Cerebellar nuclear complex (tissue), 1 donor: ENCODE measurements at regions not wholly inside any gene's neighbourhood (a gene's known extent, or its start where the extent isn't known, plus 50 kb on each side); places are given as distances from the start of the nearest gene placed in this dataset.
"Not testable (repeated sequence)": the region's sequence is repeated elsewhere in the genome, so short reads cannot be mapped to it uniquely, and the experiment has no call there.

ENCODE experiments used
- DNase-seq, 2 experiments: peaks; one replicate each; lab custom pipeline; 2025; lab: John Stamatoyannopoulos, UW

DNA sequence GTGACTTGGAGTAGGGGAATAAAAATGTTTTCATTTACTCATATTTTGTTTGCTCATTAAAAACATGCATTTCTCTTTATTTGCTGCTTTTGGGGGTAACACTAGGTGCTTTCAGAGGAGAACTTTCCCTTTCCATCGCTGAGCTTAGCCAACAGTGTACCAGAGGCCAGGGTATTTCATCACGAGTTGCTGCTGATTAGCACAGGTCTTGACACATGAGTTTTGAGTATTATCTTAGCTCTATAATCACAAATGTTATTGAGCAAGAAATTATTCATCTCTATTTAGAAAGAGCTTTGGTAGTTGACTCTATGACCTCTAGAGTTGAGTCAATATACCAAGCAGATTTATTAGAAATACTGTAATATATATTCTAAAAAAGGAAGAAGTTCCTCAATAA is 375.9 kb downstream of the NXPH1 start:
- DNase-seq, result no peak

DNA sequence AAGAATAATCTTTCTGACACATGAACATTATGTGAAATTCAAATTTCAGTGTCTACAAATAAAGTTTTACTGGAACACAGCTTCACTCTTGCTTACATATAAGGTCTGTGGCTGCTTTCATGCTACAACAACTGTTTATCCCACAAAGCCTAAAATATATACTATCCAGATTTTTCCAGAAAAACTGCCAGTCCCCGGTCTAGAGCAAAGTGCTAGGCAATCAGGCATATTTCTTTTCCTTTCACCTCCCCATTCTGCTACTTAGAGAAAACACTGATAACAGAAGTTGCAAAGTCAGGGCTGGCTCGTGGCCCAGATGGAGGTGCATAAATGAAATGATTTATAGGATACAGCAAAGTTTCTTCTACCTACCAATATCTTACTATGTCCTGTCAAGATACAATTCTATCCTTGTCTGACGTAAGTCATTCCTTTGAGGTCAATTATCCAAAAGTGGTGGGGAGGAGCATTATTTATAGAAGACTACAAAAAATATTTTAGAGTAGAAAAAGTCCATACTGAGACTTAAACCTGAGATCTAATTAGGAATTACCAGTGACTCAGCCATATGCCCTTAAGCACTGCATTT is 384.1 kb downstream of the NXPH1 start:
- DNase-seq, result no peak

DNA sequence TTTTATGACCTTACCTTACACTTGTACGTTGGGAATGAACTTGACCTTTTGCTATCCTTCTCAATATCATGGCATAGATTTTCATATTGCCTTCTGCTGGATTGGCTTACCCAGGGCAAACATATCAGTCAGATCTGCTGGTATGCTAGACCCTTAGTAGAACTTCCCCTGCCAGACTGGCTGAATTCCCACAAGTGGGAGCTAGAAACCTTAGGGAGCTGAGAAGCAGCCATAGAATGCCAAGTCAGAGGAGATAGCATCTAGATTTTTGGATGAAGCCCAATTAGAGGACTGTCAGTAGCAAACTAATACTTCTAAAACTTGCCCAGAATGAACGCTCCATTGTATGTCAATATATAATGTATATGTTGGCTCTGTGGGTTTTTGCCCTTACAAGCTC is 385.0 kb downstream of the NXPH1 start:
- no peak for DNase-seq

DNA sequence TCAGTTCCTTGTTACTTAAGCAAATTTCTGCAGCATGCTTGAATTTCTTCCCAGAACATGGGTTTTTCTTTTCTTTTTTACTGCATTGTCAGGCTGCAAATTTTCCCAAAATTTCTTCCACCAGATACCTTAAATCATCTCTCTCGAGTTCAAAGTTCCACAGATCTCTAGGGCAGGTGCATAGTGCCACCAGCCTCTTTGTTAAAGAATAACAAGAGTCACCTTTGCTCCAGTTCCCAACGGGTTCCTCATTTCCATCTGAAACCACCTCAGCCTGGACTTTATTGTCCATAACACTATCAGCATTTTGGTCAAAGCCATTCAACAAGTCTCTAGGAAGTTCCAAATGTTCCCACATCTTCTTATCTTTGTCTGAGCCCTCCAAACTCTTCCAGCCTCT is 389.2 kb downstream of the NXPH1 start:
- DNase-seq, result no peak

DNA sequence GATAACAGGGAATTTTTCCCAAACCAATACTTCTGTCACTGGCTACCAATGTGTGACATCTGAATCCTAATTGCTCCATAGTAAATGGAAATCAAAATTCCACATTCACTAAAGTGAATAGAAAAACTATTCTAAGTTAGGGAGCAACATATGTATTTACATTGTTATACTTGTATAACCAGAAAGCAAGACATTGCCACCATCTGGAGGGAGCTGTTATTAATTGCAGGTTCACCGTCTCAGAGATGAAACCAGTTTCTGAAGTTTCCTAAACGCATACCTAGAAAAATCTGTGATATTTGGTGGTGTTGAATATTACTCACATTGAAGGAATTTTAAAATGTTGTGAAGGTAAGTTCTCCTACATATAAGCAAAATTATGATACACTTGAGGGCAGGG is 390.1 kb downstream of the NXPH1 start:
- DNase-seq, result no peak

DNA sequence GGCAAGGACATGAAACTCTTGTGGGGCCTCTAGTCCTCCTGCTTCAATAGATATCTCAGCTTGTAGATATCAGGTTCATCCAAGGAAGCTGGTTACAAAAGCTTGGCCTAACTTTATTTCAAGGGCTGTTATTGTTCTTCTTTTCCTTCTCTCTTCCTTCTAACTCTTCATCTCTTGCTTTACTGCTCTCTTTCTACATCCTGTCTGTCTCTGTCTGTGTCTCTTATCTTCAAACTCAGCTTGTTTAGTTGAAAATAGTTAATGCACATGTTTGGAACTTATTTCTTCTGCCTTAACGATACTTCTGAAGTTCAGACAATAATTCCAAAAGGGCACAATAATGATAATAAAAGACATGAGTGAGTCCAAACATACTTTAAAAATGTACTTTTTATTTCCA is 393.9 kb downstream of the NXPH1 start:
- DNase-seq, result no peak

DNA sequence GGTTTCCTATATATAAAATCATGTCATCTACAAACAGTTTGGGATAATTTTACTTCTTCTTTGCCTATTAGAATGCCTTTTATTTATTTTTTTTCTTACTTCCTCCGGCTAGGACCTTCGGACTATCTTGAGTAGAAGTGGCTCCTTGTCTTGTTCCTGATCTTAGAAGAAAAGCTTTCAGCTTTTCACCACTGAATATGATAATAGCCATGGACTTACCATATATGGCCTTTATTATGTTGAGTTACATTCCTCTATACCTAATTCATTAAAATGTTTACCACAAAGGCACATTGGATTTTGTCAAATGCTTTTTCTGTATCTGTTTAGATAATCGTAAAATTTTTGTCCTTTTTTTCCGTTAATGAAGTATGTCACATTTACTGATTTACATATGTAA is 395.7 kb downstream of the NXPH1 start:
- DNase-seq, result no peak

DNA sequence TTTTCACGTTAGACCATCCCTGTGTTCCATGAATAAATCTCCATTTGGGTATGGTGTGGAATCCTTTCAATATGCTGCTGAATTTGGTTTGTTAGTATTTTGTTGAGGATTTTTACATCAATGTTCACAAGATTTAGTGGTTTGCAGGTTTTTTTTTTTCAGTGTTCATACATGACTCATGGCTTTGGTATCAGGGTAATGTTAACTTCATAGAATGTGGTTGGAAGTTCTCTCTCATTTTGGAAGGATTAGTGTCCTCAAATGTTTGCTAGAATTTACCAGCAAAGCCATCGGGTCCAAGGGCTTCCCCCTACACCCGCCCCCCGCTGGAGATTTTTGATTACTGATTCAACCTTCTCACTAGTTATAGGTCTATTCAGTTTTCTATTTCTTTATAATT is 398.0 kb downstream of the NXPH1 start:
- DNase-seq, result no peak

DNA sequence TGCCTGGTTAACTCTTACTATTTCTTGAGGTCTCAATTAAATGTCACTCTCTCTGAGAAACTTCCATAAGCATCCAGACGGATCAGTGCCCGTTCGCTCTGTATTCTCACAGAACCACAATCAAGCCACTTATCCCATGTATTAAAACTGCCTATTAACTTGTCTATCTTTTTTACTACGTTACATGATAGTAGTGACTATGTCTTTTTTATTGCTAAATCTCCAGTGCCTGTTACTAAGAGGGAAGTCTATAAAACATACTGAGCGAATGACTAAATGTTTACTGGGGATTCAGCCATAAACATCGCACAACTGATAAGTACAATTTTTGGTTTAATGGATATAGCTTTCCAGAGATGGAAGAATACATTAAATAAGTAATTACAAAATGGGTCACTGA is 399.9 kb downstream of the NXPH1 start:
- no peak for DNase-seq

DNA sequence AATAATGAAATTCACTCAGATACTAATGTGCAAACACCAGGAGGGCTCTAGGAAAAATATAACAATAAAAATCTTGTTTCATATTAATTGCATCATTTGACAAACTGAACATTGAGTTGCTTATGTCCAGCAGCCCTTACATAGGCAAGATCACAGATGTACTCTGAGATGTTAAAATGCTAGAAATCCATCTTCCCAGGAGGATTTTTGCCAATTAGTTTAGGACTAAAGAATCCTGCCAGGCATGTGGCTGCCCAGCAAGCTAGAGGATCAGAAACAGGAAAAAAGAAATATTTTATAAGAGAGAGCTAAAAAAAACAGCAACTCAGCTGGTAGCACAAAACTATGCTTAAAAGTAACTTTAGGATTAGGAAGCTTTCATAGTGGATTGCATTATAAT is 407.8 kb downstream of the NXPH1 start:
- no peak for DNase-seq

DNA sequence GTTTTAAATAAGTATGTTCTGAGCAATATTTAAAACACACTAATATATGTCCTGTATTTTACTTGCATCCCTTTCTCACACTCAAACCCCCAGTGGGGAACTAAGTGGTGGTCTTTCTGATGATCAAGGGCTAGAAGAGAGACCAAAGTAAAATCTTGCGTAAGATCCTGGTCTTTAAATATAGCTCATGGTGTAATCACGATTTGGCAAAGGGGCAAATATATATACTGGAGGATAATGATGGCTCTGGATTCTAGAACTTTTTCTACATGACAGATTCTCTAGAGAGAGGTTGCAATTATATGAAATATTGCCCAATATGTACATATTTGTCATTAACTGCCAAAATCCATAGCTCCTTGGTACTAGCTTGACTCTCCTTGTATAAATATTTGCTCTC is 438.3 kb downstream of the NXPH1 start:
- no peak for DNase-seq

DNA sequence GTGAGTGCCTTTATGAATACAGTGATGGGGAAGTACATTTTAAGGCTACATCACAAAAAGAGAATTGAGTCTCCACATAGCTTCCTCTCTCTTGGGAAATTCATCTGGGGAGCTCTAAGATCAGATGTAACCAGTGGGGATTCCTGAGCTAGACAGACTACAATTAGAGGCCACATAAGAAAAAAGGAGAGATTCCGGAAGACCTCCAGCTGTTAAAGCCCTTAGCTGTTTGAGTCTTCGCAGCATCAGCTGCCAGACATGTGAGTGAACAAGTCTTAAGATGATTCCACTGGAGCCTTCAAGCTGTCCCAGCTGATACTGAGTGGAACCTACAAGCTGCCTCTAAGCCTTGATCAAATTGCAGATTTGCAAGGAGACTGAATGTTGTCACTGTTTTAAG is 448.5 kb downstream of the NXPH1 start:
- DNase-seq, result no peak

DNA sequence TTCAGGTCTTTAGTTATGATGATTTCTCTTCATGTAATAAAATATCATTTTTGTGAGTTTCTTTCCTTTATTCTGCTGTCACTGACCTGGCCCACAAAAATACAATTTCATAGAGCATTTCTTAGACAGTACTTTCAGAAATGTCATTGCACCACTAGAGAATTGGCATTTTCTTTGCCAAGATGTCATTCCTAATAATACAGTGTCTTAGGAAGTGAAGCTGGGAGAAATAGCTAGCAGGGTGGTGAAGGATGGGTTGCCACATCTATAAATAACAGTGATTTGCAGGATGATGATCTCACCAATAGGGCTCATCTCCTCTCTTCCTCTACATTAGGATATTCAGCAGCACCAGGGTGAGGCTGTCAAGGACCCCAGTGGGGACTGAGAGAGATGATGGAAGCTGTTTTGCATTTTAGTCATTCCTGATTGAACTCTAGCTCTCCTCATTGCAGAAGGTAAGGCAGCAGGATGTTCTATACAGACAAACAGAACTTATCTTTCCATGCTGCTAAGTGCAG is 452.1 kb downstream of the NXPH1 start:
- no peak for DNase-seq

DNA sequence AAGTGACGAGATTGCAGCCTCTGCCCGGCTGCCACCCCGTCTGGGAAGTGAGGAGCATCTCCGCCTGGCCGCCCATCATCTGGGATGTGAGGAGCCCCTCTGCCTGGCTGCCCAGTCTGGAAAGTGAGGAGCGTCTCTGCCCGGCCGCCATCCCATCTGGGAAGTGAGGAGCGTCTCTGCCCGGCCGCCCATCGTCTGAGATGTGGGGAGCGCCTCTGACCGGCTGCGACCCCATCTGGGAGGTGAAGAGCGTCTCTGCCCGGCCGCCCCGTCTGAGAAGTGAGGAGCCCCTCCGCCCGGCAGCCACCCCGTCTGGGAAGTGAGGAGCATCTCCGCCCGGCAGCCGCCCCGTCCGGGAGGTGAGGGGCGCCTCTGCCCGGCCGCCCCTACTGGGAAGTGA is 456.9 kb downstream of the NXPH1 start:
- not testable (repeated sequence) for DNase-seq

DNA sequence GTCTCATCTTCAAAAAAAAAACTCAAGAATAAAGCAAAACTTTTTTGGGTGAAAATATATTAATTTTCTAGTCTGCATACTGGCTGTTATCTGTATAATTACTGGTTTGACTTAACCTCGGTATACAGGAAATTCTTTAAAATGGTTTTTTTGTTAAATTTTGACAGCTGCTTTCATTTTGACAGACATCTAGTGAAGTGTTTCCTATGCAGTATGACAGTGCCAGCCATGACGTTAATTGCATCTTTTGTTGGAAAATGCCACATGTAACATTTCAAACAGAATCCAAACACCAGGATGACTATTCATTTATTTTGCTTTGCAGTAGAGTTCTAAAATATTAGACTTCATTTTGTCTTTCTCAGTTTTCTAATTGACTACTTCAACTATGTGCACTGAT is 460.4 kb downstream of the NXPH1 start:
- DNase-seq, result no peak

DNA sequence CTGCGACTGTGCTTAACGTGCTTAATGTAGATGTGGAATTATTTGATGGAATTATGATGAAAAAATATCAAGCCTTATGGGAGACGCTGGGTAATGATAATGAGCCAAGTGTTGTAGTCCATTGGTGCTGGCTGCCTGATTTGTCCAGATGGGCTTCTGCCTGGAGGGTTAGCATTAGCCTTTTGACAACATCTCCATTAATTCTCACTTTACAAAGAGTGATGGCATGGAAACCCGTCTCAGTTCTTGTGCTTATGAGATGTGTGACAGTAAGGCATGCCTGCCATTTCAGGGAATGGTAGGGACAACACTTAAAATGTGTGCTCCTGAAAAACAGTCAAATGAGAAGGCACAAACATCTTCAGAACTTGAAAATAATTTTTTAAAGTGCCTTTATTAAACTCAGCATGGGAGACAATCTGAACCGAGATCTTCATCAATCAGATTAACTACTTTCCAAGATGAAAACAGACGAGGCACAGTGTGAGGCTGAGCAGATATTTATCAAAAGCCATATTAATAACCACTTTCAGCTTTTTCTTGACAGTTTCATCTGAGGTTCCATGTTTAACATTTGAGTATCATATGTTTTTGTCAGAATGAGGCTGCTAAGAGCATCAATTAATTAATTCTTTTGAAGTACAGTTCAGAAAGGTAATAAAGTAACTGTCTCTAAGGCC is 473.1 kb downstream of the NXPH1 start:
- no peak for DNase-seq

DNA sequence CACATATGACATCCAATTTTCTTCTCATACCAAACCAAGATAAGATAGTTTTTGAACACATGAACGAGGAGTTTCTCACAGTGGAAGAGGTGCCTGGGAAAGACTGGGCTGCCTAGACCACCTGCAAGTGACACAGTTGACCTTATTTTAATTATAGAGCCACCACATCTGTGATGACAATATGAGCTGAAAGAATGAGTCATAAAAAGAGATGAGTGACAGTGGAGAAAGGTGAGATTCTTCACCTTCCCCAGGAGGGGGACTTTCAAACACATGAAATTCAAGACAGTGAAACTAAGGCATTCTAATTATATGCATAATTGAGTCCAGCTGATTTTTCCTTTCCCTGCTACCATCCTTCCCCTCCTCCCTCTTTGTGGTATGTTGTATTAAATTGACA is 475.5 kb downstream of the NXPH1 start:
- no peak for DNase-seq

DNA sequence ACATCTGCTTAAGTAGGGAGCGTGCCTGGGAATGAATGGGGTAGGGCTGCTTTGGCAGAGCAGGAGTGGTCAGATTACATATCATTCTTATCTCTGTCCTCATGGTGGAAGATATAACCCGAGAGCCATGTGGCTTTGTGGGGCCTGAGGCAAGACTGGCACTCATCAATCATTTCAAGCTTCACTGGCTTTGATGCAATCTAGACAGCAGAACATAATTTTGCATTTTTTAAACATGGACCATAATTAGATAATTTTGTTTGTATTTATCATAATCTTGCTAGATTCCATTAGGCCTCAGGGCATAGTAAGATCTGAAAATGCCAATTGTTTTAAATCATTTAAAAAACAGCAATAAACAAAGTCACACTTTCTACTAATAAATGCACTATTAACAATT is 480.3 kb downstream of the NXPH1 start:
- no peak for DNase-seq

DNA sequence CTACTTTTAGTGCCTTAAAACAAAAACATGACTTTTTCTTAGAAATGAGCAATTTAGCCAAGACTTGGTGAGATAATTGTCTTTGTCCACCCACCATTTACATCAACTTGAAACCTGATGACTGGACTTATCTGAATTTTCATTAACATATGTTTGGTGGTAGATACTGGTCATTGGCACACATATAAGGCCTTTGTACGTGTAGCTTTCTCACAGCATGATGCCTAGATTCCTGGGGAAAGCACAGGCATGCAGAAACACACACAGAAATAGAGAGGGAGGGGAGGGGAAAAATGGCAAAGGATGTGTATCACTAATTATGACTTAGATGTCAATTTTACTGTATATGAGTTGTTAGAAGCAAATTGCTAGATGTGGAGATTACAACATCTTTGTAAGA is 488.4 kb downstream of the NXPH1 start:
- no peak for DNase-seq

DNA sequence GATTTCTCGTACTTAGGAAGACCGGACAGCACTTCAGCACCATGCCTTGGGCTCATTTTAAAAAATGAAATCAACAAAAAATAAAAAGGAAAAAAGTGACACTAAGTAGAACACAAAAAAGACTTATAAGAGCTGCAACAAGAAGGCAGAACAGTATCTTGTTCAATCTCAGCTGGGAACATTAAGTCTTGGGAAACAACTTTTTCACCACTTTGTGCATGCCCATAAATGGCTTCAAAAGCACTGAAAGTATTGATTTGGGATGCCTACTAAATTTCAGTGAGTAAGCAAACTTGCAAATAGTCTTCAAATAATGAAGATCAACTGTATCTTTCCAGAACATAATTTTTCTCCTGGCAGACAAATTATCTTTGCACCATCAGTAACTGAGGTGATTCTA is 489.3 kb downstream of the NXPH1 start:
- DNase-seq, result no peak

DNA sequence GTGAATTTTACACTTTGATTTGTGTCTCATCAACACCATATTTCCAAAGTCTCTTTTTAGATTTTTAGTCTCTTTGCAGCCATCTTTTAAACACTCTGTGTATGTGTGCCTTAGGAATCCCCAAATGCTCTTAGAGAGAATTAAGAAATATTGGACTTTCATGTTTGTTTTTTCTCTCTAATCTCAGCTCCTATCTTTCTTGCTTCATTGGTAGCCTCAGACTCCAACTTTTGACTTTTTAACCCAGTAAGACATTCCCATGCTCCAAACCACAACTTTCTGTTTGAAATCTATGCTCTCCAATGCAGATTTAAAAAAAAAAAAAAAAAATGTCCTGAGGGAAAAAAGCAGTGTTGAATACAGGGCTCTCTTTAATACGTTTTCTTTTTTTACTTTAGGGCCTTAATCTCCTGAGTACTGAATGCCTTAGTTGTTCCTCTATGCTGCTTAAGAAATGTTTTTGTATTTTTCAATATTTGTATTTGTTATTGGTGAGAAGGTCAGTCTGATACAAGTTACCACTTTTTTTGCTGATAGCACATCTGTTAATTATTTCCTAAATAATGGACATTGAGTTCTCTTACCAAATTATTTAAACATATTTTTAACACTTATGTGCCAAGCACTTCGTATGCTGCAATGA is 489.9 kb downstream of the NXPH1 start:
- no peak for DNase-seq

DNA sequence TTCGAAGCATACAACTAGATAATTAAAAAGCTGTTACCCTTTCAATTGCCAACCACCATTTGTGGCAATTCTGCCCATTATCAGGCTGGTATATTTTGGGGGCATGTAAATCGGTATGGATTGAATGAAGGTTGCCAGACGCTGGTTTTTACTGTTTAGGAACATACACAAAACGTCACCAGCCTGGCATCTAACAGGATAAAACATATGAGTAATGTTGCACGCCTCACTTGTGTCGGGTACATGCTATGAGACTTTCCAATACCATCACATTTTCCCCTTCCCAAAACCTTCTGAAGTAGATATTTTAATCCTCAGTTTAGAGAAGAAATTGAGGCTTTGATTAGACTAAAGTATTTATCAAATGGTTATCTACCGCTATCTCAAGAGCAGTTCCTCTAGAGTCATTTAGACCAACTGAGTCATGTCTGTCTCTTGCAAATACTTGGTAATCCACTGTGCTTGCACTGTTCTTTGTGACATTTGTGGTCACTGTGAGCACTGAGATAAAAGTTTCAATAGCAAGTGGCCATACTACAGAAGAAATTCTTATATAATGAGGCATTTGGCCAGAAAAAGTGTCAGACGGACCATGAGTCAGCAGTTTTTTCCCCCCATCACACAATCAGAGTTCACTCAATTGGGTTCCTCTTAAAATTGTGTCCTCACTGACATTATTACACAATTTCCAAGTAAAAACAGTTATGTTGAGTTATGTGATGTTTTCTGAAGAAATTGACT is 498.7 kb downstream of the NXPH1 start:
- no peak for DNase-seq

DNA sequence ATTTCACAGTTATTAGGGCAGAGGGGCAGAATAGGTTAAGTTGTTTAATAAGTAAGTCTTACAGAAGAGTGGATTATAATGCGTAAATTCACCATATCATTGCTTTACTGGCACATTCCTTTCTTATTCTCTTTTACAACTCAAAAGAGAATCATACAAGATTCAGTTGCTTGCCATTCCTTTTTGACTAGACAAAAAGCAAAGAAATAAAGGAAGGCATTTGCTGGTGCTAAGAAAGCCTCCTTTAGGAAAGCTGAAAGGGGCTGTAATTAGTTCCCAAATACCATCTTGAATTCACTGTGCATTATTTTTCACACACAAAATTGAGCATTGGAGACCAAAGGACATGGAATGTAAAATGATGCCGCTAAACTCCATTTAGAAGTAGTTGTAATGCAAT is 499.3 kb downstream of the NXPH1 start:
- no peak for DNase-seq
